Osteoblast (primary cell): ENCODE measurements at regions not wholly inside any gene's neighbourhood (a gene's known extent, or its start where the extent isn't known, plus 50 kb on each side); places are given as distances from the start of the nearest gene placed in this dataset.

Source experiments
- DNase-seq: peaks from one replicate; pipeline ENCODE4 v3.0.0; 2011; ENCODE audit warnings: low spot score, mixed read lengths; ENCODE audit not compliant: insufficient read length; ENCODE audit errors: missing footprints
- H2AFZ ChIP-seq: 2 replicates; pipeline ENCODE4 v1.6.0; 2011; ENCODE audit warnings: mild to moderate bottlenecking, low read length
- H3K27ac ChIP-seq: 2 replicates; pipeline ENCODE4 v1.5.1; 2011; ENCODE audit warnings: mild to moderate bottlenecking, low read depth, low read length, moderate library complexity
- H3K27me3 ChIP-seq: 2 replicates; pipeline ENCODE4 v1.6.0; 2012; ENCODE audit warnings: mild to moderate bottlenecking, control low read depth, inconsistent platforms, low read length, moderate library complexity; ENCODE audit not compliant: insufficient read depth
- H3K36me3 ChIP-seq: 2 replicates; pipeline ENCODE4 v1.5.1; 2011; ENCODE audit warnings: mild to moderate bottlenecking, low read length, control low read depth, moderate library complexity; ENCODE audit not compliant: insufficient read depth
- H3K4me1 ChIP-seq: 2 replicates; pipeline ENCODE4 v1.5.1; 2011; ENCODE audit warnings: mild to moderate bottlenecking, low read length, control low read depth, moderate library complexity; ENCODE audit not compliant: insufficient read depth
- H3K4me2 ChIP-seq: 2 replicates; pipeline ENCODE4 v1.6.0; 2011; ENCODE audit warnings: mild to moderate bottlenecking, low read length; ENCODE audit not compliant: insufficient read depth
- H3K4me3 ChIP-seq: fragments of 200-600 bp; sonication (generic); 3 replicates; pipeline ENCODE4 v1.5.1; 2012; ENCODE audit warnings: mild to moderate bottlenecking, low read length, inconsistent platforms; ENCODE audit not compliant: insufficient read depth
- H3K79me2 ChIP-seq: 2 replicates; pipeline ENCODE4 v1.6.0; 2012; ENCODE audit warnings: mild to moderate bottlenecking, low read length, control low read depth, inconsistent platforms; ENCODE audit not compliant: insufficient read depth
- H3K9me3 ChIP-seq: 2 replicates; pipeline ENCODE4 v1.5.1; 2011; ENCODE audit warnings: low read depth, low read length, control low read depth
- H4K20me1 ChIP-seq: 2 replicates; pipeline ENCODE4 v1.6.0; 2012; ENCODE audit warnings: mild to moderate bottlenecking, low read length, control low read depth; ENCODE audit not compliant: insufficient read depth
- TF ChIP-seq, protein P1 (sequence below): IDR thresholded peaks from 2 replicates; pipeline ENCODE4 v1.5.1; 2011; ENCODE audit warnings: mild to moderate bottlenecking, low read depth, low read length, moderate library complexity; ENCODE audit errors: extremely low read depth

DNA sequence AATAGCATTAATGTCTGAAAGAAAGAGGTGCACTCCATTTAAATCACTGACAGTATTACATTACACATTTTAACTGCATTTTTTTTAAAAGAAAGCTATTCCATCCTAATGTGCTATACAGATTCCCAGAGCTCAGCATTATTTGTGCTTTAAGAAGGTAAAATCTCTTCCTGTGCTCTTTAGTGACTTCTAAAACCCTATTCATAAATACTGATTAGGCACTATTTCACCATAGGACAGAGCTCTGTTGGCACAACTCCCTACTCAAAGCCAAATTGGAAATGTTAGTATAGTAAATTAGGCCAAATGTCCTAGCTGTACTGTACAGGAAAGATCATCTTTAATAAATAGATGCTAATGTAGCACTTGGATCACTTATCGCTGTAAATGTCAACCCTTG, 262.5 kb downstream of the TUSC1 start:
- no peak overlapping the region for H3K4me3 ChIP-seq

GRCh38 chr9:25412646-25413045, 265.6 kb downstream of the TUSC1 start:
- TF ChIP-seq, protein P1, sequence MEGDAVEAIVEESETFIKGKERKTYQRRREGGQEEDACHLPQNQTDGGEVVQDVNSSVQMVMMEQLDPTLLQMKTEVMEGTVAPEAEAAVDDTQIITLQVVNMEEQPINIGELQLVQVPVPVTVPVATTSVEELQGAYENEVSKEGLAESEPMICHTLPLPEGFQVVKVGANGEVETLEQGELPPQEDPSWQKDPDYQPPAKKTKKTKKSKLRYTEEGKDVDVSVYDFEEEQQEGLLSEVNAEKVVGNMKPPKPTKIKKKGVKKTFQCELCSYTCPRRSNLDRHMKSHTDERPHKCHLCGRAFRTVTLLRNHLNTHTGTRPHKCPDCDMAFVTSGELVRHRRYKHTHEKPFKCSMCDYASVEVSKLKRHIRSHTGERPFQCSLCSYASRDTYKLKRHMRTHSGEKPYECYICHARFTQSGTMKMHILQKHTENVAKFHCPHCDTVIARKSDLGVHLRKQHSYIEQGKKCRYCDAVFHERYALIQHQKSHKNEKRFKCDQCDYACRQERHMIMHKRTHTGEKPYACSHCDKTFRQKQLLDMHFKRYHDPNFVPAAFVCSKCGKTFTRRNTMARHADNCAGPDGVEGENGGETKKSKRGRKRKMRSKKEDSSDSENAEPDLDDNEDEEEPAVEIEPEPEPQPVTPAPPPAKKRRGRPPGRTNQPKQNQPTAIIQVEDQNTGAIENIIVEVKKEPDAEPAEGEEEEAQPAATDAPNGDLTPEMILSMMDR: no peak
- H4K20me1 ChIP-seq: no peaks in the 10 kb centered on the region

More for the DNA sequence above, 262.5 kb downstream of the TUSC1 start:
- TF ChIP-seq, protein P1: no peak
- Histone ChIP-seq H3K79me2 (no peaks in the 10 kb centered on the region), H2AFZ (no peak overlapping the region), H3K4me1 (no peaks in the 10 kb centered on the region), H3K4me2 (no peak overlapping the region), H3K27ac (no peak overlapping the region), H4K20me1 (no peaks in the 10 kb centered on the region), H3K9me3 (peaks cover 5% of the 10 kb centered on the region), H3K27me3 (no peaks in the 10 kb centered on the region), H3K36me3 (no peaks in the 10 kb centered on the region)
- no peak for DNase-seq

GRCh38 chr9:25397746-25398145, 280.5 kb downstream of the TUSC1 start:
- no peak overlapping the region for H3K27ac ChIP-seq
- no peaks in the 10 kb centered on the region for H4K20me1 ChIP-seq
- H3K4me1 ChIP-seq: no peaks in the 10 kb centered on the region

More at GRCh38 chr9:25412646-25413045, 265.6 kb downstream of the TUSC1 start:
- Histone ChIP-seq H3K79me2 (no peaks in the 10 kb centered on the region), H3K4me3 (no peak overlapping the region), H3K9me3 (peaks cover 3% of the 10 kb centered on the region), H2AFZ (no peak overlapping the region), H3K36me3 (no peaks in the 10 kb centered on the region), H3K27ac (no peak overlapping the region), H3K4me2 (no peak overlapping the region), H3K27me3 (no peaks in the 10 kb centered on the region), H3K4me1 (no peaks in the 10 kb centered on the region)
- DNase-seq: no peak

GRCh38 chr9:25396828-25397227, 281.4 kb downstream of the TUSC1 start:
- H3K4me3 ChIP-seq: no peak overlapping the region
- H3K4me1 ChIP-seq: no peaks in the 10 kb centered on the region
- H3K27ac ChIP-seq: no peak overlapping the region
- peaks cover 2% of the 10 kb centered on the region for H3K9me3 ChIP-seq
- H3K36me3 ChIP-seq: no peaks in the 10 kb centered on the region
- H4K20me1 ChIP-seq: no peaks in the 10 kb centered on the region
- TF ChIP-seq, protein P1: no peak
- H3K4me2 ChIP-seq: no peak overlapping the region
- no peaks in the 10 kb centered on the region for H3K79me2 ChIP-seq
- no peak overlapping the region for H2AFZ ChIP-seq
- DNase-seq: no peak
- no peaks in the 10 kb centered on the region for H3K27me3 ChIP-seq

More at GRCh38 chr9:25397746-25398145, 280.5 kb downstream of the TUSC1 start:
- Histone ChIP-seq H3K9me3 (peaks cover 2% of the 10 kb centered on the region), H3K27me3 (no peaks in the 10 kb centered on the region), H3K4me2 (no peak overlapping the region), H2AFZ (no peak overlapping the region), H3K4me3 (no peak overlapping the region), H3K79me2 (no peaks in the 10 kb centered on the region), H3K36me3 (no peaks in the 10 kb centered on the region)
- DNase-seq: no peak
- TF ChIP-seq, protein P1: no peak
